Common myeloid progenitor, CD34-positive (primary cell): ENCODE measurements at regions not wholly inside any gene's neighbourhood (a gene's known extent, or its start where the extent isn't known, plus 50 kb on each side); places are given as distances from the start of the nearest gene placed in this dataset.
A peak's percentile ranks its signal among the peaks of the same experiment; 100 is the strongest.
"Not testable (repeated sequence)": the region's sequence is repeated elsewhere in the genome, so short reads cannot be mapped to it uniquely, and the experiment has no call there.

Experiments used
- CTCF ChIA-PET: fragments of 350-600 bp; sonication (Branson Sonifier 250); formaldehyde crosslinking; loops from one replicate; lab custom pipeline; 2021; ENCODE audit warnings: antibody characterized with exemption; lab: Charles Lee
- POLR2A ChIA-PET: fragments of 350-600 bp; sonication (Branson Sonifier 250); formaldehyde crosslinking; loops from one replicate; lab custom pipeline; 2021; ENCODE audit warnings: antibody characterized with exemption; lab: Charles Lee
- DNase-seq, 3 donors: peaks; one replicate each; pipeline versions ENCODE4 v3.0.0 to v3.0.0-alpha.2; 2013
- H3K27ac ChIP-seq, 2 experiments: 1 replicate in 1 of 2; 2 replicates in 1 of 2; pipeline ENCODE4 v1.7.0; 2013; ENCODE audit warnings: inconsistent platforms in 2 of 2, low read length in 2 of 2, mild to moderate bottlenecking in 2 of 2, low read depth in 1 of 2, moderate library complexity in 1 of 2; ENCODE audit not compliant: severe bottlenecking in 2 of 2, insufficient read depth in 1 of 2, poor library complexity in 1 of 2
- H3K27me3 ChIP-seq, 5 experiments: replicated peaks in 2 of 5; 1 replicate in 3 of 5; 2 replicates in 2 of 5; pipeline versions ENCODE4 v1.6.1 to v1.7.0; 2013; ENCODE audit warnings: low read length in 4 of 5, mild to moderate bottlenecking in 2 of 5, moderate library complexity in 2 of 5, inconsistent platforms in 1 of 5; ENCODE audit not compliant: insufficient read depth in 5 of 5, control insufficient read depth in 4 of 5
- H3K36me3 ChIP-seq, 4 experiments: 1 replicate in 2 of 4; 2 replicates in 2 of 4; pipeline versions ENCODE4 v1.6.1 to v1.7.0; 2013; ENCODE audit warnings: low read length in 3 of 4, control low read depth in 1 of 4, mild to moderate bottlenecking in 1 of 4; ENCODE audit not compliant: control insufficient read depth in 4 of 4, insufficient read depth in 4 of 4
- H3K4me1 ChIP-seq, 4 experiments: 1 replicate in 3 of 4; 2 replicates in 1 of 4; pipeline versions ENCODE4 v1.6.1 to v1.7.1; 2013; ENCODE audit warnings: low read length in 3 of 4, mild to moderate bottlenecking in 3 of 4, control low read depth in 1 of 4, inconsistent platforms in 1 of 4, moderate library complexity in 1 of 4; ENCODE audit not compliant: control insufficient read depth in 4 of 4, insufficient read depth in 4 of 4; ENCODE audit errors: control extremely low read depth in 1 of 4
- H3K4me3 ChIP-seq, 7 experiments: 1 replicate in 4 of 7; 2 replicates in 3 of 7; pipeline versions ENCODE4 v1.5.1 to v1.7.0; 2013; ENCODE audit warnings: mild to moderate bottlenecking in 7 of 7, low read length in 6 of 7, moderate library complexity in 6 of 7, inconsistent platforms in 2 of 7, low read depth in 2 of 7, control low read depth in 1 of 7; ENCODE audit not compliant: insufficient read depth in 4 of 7, control insufficient read depth in 1 of 7; ENCODE audit errors: extremely low read depth in 1 of 7
- H3K9me3 ChIP-seq, 5 experiments: 1 replicate in 4 of 5; 2 replicates in 1 of 5; pipeline versions ENCODE4 v1.6.1 to v1.7.1; 2013; ENCODE audit warnings: low read length in 4 of 5, mild to moderate bottlenecking in 2 of 5, inconsistent platforms in 1 of 5, low read depth in 1 of 5, moderate library complexity in 1 of 5; ENCODE audit not compliant: control insufficient read depth in 4 of 5, insufficient read depth in 2 of 5; ENCODE audit errors: control extremely low read depth in 1 of 5
- WGBS: methylation state at CpG from one replicate; pipeline ENCODE4 v1.1.5; 2013; ENCODE audit not compliant: insufficient coverage; 5-methylcytosine and 5-hydroxymethylcytosine counted together

DNA sequence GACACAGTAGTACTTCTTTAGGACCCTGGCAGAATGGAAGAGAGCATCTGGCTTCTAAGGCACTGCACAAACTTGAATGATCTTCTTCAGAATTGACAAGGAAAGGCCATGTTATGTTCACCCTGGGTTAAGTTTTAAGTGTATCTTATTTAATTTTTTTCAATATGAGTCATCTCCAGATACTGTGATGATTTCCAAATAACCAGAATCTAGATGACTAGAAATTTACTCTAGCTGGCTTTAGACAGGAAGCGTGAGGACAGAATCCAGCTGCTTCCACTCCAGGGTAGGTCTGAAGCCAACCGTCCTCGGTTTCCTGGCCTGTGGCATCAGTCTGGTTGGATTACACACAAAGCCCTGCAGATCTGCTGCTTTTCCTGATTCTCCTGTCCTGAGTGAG is 370.5 kb downstream of the BCL2L11 start:
- H3K27me3 ChIP-seq, H3K36me3 ChIP-seq, H3K4me3 ChIP-seq, CTCF ChIA-PET, H3K27ac ChIP-seq, POLR2A ChIA-PET, DNase-seq, H3K9me3 ChIP-seq: not testable (repeated sequence)
- WGBS: no CpG with 5 or more reads among the region's 3 CpGs
- peaks cover 0 to 22% (median 6%) of the 10 kb centered on the region in 4 experiments for H3K4me1 ChIP-seq

DNA sequence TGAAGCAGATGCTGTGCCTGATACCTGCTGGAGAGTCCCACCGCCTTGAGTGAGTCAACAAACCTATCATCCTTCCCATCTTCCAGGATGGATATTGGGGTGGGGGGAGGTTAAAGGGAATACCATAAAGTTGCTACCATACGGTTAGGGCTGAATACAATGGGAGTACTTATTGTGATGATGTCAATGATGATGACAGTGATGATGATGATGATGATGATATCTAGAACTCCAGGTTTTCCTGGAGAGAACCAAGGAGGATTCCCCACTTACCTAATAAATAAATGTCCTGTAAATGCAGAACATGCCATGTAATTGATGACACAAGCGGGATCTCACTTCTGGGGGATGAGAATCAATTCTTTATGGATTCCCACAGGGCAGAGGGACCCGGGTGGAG is 370.9 kb downstream of the BCL2L11 start:
- H3K36me3 ChIP-seq, DNase-seq, H3K27ac ChIP-seq, POLR2A ChIA-PET, H3K9me3 ChIP-seq, H3K4me3 ChIP-seq, CTCF ChIA-PET, H3K27me3 ChIP-seq: not testable (repeated sequence)
- no CpG with 5 or more reads among the region's 4 CpGs for WGBS
- peaks cover 0 to 23% (median 8%) of the 10 kb centered on the region in 4 experiments for H3K4me1 ChIP-seq

DNA sequence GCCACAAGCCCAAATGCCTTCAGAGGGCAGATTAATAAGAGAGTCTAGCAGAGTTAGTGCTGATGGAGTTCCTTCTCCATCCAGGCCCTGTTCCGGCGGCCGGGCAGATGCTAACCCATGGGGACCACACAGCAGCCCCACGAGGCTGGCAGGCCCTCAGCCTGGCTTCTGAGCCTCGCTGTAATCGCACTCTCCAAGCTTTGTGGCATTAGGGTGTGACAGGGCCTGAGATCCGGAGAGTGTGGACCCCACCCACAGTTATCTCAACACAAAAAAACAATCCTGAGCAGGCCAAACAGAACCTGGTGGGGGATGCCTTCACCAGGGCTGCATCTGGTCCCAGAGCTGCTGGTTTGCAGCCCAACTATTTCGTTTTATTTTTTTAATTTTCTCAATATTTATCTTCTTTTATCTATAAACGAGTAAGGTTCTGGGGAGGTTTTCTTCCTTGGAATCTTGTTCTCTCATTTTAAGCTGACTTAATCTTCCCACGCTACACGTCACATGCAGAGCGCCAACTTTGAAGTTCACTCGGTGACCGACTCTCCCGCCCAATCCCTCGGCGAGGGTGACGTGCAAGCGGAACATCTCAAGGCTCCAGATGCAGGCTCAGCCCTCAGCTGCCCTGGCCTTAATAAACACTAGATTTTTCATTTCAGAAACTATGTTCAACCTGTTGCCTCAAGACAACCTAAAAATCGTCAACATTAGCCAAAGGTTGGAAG is 372.4 kb downstream of the BCL2L11 start:
- POLR2A ChIA-PET, H3K9me3 ChIP-seq, DNase-seq, CTCF ChIA-PET, H3K27me3 ChIP-seq, H3K36me3 ChIP-seq: not testable (repeated sequence)
- Histone ChIP-seq H3K4me3 (peak overlapping the region in 2 of 7 experiments; percentile 57 to 60), H3K4me1 (peaks cover 0 to 23% (median 8%) of the 10 kb centered on the region in 4 experiments), H3K27ac (peak overlapping the region; percentile 40 to 74)
- WGBS: no CpG with 5 or more reads among the region's 20 CpGs

DNA sequence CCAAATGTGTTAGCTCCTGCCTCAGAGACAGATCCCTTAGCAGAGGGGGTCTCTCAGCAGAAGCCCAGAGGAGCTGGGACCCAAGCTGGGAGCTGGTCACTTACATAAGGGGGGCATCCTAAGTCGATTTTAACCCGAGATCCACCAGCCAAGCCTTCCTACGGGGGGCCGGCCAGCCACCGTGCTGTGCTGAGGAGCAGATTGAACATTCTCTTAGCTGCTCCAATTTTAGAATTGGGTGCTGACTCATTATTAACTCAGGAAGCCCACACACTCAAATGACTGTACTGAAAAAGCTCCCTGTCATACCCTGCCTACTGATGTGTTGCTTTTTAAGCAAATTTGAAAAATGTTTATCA is 373.0 kb downstream of the BCL2L11 start:
- Histone ChIP-seq H3K4me3 (peak overlapping the region in 2 of 7 experiments; percentile 57 to 60), H3K27ac (peak overlapping the region; percentile 40 to 74), H3K4me1 (peaks cover 0 to 23% (median 8%) of the 10 kb centered on the region in 4 experiments)
- POLR2A ChIA-PET, H3K36me3 ChIP-seq, H3K9me3 ChIP-seq, CTCF ChIA-PET, H3K27me3 ChIP-seq: not testable (repeated sequence)
- no CpG with 5 or more reads among the region's 5 CpGs for WGBS
- peak; percentile 8 to 67 (median 50) for DNase-seq

DNA sequence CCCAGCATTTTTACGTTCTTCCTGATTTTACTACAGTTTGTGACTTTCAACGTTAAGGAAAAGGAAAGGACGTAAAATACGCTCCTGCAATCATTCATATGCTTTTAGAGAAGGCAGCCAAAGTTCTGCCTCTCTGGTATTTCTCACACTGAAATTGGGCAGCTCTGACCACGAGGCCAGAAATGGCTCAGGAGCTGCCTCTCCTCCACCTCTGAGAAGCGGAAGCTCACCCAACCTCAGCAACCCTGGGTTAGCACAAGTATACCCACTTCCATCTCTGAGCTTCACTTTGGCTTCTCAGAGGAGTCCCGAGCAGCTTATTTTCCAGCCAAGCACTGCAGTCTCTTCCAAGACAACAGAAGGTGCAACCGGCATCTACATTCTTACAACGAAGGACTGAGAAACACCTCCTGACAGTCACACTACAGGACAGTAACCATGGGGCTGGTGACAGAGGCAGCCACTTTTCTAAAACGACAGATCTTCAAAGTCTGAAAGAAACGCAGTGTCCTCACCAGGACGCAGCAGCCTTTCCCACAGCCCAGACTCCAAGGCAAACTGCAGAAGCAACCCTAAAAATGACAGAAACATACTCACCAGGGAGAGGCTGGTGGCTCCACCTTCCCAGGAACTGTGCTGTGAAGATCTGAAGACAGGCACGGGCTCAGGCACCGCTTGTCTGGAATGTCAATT is 373.7 kb downstream of the BCL2L11 start:
- H3K27me3 ChIP-seq, POLR2A ChIA-PET, CTCF ChIA-PET, DNase-seq, H3K9me3 ChIP-seq, H3K36me3 ChIP-seq: not testable (repeated sequence)
- Histone ChIP-seq H3K4me3 (peak overlapping the region in 6 of 7 experiments; percentile 20 to 64 (median 48)), H3K27ac (peak overlapping the region; percentile 50 to 81), H3K4me1 (peaks cover 0 to 23% (median 8%) of the 10 kb centered on the region in 4 experiments)
- WGBS: no CpG with 5 or more reads among the region's 14 CpGs

DNA sequence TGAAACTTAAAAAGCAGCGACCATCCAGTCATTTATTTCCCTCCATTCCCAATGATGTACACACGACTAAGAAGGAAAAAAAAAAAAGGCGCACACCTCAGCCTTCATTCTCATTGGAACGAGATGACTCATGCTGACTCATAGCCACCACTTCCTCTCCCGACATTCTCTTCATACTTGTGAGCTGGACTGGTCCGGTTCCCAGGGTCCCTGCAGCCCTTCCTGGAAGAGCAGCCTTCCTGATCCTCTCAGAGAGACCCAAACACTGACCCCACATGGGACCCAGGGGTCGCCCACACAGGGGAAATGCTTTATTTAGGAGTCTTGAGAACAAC is 374.2 kb downstream of the BCL2L11 start:
- H3K27me3 ChIP-seq, CTCF ChIA-PET, DNase-seq, H3K9me3 ChIP-seq, H3K36me3 ChIP-seq, POLR2A ChIA-PET: not testable (repeated sequence)
- Histone ChIP-seq H3K4me3 (peak overlapping the region in 6 of 7 experiments; percentile 20 to 64 (median 48)), H3K4me1 (peaks cover 0 to 23% (median 8%) of the 10 kb centered on the region in 4 experiments), H3K27ac (peak overlapping the region in 1 of 2 experiments; percentile 81)
- no CpG with 5 or more reads among the region's 7 CpGs for WGBS

DNA sequence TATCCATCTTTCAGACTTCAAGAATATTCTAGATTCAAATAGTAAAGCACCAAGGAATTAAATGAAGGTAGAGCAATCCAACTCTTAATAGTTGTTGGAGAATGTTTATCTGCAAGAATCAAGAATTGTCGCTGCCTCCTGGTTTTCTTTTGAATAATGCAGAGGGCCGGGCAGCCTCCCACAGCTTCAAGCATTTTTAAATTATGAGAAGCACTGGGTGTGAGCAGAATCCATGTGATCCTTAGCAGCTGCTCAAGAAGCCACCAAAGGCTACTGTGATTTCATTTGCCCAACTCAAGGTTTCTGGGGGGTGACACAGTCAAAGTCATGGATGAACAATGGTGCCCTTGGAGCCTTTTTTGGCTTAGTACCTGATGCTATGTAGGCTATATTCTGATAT is 374.9 kb downstream of the BCL2L11 start:
- Histone ChIP-seq H3K27ac (peak overlapping the region in 1 of 2 experiments; percentile 49), H3K4me1 (peaks cover 0 to 23% (median 8%) of the 10 kb centered on the region in 4 experiments)
- H3K27me3 ChIP-seq, H3K4me3 ChIP-seq, DNase-seq, H3K36me3 ChIP-seq, H3K9me3 ChIP-seq, POLR2A ChIA-PET, CTCF ChIA-PET: not testable (repeated sequence)
- WGBS: no CpG with 5 or more reads among the region's 2 CpGs
